ENCODE measurements at regions not wholly inside any gene's neighbourhood (a gene's known extent, or its start where the extent isn't known, plus 50 kb on each side); places are given as distances from the start of the nearest gene placed in this dataset.

DNA sequence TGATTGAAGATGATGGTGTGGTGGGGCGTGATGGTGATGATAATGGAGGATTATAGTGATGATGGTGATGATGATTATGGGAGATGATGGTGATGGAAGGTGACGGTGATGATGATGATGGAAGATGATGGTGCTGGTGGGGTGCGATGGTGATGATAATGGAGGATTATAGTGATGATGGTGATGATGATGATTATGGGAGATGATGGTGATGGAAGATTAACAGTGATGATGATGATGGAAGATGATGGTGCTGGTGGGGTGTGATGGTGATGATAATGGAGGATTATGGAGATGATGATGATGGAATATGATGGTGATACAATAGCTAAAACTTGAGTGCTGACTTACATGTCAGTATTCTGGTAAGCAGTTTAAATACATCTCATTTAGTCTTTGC, 391.0 kb upstream of the EEF2KMT start:
- no peak for DNase-seq

DNA sequence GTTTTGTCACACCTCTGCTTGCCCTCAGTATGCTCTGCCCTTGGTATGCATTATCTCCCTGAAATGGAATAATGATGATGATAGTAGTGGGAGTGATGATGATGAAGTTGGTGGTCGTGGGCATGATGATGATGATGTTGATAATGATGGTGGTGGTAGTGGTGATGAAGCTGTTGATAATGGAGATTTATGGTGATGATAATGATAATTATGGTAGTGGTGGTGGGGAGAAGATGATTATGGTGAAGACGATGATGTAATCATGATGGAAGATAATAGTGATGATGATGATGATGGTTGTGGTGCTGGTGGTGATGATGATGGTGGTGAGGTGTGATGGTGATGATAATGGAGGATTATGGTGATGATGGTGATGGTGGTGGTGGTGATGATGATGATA, 390.1 kb upstream of the EEF2KMT start:
- no peak for DNase-seq

DNA sequence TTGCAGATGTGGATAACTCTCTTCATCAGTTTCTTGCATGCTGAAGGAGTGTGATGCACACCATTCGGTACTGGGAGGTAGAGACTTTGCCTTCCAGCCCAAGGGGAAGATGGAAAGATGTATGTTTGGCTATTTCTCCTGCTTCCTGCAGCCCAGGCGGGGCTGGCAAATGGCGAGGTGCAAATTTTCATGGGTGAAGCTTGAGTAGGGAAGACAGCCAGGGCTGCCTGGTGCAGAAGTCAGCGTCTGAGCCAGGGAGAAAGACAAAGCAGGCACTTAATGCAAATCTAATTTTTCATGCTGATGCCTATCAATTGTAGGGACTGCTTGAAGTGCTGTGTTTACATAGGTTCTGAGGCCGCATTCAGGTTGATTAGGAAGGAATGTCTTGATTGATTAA, 384.7 kb upstream of the EEF2KMT start:
- no peak for DNase-seq

DNA sequence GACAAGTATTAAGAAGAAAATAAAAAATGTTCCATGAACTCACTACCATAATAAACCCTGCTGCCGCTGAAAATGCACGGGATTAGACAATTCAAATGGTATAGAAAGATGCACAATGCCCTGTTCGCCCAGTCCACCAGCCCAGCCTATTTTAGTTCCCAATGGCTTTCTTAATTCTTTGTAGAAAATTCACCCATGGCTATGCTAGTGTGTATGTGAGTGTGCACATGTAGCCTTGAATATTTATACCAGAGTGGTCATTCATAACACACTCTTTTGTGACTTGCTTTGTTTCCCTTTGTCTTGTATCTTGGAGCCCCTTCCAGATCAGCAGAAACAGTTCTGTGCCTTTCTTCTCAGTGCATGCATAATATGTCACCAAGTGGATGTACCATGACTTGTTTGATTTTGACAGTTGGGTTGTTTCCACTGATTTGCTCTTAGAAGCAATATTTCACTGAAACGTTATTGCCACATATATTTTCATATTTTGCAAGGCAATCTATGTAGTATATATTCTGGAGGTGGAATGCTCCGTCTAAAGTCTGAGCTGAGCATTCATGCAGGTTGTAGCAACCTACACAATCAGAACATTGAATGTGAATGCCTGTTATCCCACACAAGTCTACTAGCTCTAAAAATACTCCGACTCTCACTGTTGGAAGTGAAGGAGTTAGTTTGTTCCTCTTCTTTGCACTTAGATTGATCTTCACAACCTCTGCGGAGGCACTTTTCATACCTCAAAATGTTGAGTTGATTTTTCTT, 383.0 kb upstream of the EEF2KMT start:
- DNase-seq, result no peak

DNA sequence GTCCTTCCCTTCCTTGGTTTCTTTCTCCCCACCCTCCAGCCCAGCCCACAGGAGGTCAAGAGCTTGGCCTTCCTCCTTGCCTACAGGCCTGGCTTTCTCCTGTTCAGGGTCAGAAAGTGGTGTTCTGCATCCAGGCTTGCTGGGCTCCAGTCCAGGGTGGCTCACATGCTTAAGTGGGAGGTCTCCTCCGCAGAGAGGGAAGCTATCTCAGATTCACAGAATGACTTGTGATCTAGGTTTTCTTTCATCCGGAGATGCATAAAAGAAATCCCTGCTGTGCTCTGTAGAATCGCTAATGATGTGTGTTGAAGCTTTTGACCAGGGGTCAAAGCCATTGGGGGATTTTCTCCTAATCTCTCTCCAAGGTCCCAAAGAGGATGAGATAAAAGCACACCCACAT, 382.3 kb upstream of the EEF2KMT start:
- DNase-seq, result no peak

DNA sequence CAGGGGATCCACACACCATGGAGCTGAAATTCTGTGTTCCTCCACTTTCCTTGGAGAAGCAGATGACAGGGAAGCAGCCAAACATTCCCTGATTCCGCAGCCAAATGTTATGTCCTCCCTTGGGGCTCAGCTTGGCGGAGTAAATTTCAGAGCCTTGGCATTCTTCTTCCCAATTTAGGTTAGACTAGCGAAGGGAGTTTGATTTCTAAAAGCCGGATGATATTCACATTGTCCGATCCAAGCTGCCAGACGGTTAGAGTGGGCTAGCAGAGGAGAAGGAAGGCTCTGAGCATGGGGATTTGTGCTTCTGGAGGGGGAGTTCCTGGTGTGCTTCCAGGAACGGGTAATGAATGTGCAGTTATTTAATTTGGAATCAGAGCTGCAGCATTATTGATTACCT, 380.4 kb upstream of the EEF2KMT start:
- DNase-seq, result no peak

DNA sequence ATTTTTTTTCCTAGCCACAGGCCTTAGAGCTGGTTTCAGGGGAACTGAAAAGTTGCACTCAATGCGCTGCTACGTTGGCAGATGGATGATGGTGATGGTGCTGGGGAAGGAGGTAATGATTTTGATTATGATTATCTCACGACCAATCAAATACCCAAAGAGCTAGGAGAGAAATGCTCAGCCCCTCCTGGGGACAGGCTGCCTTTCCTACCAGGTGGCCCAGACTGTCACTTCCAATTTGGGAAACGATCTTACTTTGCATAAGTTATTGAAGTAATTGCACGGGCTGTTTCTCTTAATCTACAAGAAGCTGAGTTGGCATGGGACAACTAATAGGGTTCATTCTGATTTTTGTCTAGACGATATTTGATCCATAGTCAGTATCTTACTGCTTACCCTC, 379.7 kb upstream of the EEF2KMT start:
- DNase-seq, result no peak

DNA sequence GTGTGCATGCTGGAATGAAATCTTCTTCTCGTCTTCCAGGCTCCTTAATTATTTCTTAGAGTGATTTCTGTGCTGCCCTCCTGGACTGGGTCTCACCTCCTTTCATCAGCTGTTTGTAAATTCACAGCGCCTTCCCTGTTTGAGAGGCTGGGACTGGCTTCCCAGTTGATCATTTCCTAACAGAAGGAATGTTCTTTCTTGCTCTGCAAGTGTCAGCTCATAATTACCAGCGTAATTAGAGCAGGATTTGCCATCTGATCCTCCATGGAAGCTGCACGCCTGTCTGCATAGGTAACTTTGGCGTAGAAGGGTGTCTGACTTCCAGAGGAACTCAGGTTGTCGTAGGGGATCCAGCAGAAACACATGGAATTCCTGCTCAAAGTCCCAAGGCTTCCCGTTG, 375.0 kb upstream of the EEF2KMT start:
- DNase-seq, result no peak

DNA sequence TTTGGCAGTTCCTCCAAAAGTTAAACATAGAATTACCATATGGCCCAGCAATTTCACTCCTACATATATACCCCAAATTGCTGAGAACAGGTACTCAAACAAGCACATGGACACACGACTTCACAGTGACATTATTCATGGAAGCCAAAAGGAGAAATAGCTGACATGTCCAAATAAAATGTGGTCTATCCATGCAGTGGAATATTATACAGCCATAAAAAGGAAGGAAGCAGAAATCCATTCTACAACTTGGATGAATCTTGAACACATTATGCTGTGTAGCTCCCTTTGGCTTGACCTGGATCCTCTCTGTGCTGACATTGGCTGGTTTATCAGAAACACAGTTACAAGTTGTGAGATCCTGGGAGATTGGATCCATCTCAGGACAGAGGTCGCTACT, 370.9 kb upstream of the EEF2KMT start:
- DNase-seq, result no peak

DNA sequence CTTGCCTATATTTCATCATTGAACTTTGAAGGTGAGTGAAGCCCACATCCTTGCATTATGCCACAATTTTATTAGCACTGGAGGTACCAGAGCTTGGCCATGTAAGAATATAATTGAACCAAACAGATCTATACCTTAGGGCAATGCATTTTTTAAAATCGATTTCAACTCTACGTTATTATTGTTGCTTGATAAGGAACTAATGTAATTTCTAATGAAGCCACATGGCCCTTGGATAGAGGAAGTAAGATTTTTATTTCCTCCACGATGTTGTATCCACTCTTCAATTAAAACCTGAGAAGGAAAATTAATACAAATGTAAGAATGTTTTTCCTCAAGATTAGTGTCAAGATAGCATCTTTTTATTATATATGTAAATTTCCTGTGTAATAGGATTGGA, 370.0 kb upstream of the EEF2KMT start:
- no peak for DNase-seq

DNA sequence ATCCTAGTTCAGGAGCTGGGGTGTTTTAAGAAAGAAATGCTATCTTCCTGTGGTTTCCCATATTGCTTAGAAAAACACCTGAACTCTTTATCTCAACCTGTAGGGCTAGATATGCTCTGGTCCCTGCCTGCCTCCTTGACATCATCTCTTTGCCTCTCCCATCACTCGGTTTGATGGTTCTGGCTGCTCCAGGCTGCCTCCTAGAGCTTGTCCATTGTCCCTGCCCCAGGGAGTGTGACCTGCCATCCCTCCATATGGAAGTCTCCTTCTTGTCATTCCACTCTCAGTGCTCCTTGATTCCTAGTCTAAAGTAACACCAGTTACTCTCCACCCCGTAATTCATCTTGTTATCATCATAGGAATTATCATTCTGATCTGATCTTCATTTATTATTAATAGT, 369.0 kb upstream of the EEF2KMT start:
- no peak for DNase-seq

DNA sequence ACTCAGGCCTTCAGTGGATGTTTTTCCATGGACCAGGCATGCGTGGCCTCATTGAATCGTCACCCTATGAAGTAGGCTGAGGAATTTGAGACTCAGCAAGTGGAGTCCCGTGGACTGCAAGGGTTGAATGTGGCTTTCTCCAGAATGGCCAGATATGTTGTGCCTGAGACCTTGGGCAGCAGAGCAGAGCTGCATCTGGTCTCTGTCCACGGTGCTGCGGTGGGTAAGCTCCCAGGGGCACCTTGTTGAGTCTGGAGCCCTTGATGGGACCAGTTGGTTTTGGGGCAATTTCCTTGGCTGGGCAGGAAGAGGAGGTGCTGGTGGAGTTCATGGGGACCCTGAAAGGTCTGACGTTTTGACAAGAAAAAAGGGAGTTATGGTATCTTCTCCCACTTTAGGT, 368.1 kb upstream of the EEF2KMT start:
- DNase-seq, result no peak

DNA sequence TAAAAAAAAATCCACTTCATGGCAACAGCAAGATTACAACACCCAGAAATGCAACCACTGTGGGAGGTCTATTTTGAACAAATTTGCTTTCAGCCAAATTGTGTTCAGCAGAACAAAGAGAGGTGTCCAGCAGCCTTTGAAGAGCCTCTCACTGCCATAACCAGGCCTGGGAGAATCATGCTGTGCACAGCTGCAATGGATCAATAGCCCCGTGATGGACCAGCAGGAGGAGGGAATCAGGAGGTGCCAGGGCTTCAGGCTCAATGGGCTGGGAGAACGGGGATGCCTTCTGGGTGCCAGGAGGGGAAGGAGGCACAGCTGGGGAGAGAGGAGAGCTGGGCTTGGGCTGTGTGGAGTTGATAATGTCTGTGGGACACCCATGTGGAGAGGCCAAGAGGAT, 366.2 kb upstream of the EEF2KMT start:
- no peak for DNase-seq

DNA sequence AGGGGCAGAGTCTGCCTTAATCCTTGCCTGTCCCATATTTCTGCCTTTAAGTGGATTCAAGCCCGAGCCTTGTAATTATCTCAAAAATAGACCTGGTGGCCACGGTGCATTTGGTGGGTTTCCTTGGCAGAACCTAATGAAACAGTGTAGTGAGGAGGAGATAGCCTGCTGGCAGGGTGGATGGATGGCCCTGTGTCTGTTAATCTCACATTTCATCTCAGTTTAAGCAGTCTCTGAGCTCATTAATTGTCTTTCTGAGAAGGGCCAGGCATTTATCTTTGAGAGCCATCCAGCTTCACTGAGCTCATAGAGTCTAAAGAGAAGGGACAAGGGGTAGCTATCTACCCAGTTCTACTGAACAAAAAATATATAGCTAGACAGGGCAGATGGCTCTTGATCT, 364.0 kb upstream of the EEF2KMT start:
- DNase-seq, result no peak

DNA sequence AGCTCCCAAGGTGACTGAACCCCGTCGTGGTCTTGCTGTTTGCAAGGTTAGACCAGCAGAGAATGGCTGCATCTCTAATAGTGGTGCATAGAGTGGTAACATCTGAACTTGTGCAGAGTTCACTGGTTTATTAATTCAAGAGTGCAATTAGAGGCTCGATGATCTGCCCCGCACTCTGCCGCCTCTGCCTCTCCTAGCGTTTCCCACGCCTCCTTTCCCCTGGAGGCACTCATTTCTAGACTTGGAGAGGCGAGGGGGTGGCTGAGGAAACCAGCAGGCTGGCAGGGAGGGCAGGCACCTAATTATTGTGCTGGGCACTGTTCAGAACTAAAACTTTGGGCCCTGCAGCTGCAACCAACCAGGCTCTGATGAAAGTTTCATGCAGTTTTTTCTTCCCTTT, 363.5 kb upstream of the EEF2KMT start:
- DNase-seq, result no peak

DNA sequence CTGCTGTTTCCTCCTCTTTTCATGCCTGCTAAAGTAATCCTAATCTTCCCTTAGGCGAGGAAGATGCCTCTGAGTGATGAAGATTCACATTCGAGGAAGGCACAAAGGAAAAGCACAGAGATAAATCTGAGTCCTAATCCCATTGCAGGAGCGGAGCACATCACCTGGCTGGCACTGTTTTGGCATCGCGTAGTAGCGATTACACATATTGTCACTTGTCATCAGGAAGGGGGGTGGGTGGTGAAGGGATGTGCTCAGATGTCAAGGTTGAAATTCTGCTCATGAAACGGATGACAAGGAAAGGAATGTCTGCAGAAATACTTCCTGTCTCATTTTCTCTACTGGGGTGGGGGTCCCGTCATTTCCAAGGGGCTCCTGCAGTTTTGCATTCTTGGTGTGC, 363.1 kb upstream of the EEF2KMT start:
- no peak for DNase-seq

DNA sequence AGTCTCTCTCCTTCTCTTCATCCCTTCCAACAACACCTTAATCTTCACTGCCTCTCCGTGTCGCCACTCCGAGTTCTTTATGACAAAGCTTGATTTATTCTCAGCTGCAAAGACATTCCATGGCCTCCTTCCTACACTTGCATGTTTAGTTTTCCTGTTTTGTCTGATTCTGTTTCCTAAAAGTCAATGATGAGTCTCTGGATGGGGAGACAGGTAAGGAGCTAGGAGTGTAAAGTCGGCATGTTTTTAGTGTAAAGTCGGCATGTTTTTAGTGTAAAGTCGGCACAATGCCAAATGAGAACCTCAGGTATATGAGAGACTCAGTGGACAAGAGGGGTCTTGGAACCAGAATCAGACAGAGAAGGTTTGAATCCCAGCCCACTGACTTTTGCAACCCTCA, 362.3 kb upstream of the EEF2KMT start:
- DNase-seq, result no peak

DNA sequence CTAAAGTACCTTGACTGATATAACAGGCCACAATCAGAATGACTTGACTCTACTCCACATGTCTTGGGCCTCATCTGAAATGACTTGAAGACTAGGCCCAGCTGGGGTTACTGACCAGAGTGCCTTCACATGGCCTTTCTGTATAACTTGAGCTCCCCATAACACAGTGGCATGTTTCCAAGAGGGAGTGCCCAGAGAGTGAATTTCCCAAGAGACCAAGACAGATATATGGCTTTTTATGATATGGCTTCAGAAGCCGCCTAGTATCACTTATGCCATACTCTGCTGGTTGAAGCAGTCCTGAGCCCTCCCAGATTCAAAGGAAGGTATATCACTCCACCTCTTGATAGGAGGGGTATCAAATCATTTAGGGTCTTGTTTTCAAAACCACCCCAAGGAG, 357.5 kb upstream of the EEF2KMT start:
- no peak for DNase-seq

DNA sequence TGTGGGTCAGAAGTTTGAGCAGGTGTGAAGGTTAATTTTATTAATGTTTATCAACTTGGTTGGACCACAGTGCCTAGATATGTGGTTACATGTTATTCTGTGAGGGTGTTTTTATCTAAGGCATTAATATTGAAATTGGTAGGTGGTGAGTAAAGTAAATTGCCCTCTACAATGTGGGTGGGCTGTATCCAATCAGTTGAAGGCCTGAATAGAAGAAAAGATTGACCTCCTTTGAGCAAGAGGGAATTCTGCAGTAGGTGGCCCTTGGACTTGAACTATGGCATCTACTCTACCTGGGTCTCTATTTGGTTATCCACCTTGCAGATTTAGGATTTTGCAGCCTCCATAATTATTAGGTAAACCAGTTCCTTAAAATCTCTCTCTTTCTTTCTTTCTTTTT, 356.8 kb upstream of the EEF2KMT start:
- no peak for DNase-seq

DNA sequence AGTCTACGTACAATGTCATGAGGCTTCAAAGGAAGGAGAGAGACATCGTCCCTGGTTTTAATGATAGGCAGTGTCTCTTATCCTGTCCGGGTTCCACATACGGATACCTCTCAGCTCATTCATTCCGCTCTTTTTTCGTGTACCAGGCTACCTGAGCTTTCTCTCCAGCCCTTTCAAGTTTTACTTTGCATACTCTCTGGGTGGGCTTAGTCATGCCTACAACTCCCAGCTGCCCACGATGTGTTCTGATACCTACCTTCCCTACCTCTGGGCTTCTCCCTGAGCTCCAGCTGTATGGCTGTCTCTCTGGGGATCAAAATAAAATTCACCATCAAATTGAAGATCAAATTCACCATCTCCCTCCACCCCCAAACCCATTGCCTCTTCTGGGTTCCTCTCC, 354.0 kb upstream of the EEF2KMT start:
- DNase-seq, result no peak

DNA sequence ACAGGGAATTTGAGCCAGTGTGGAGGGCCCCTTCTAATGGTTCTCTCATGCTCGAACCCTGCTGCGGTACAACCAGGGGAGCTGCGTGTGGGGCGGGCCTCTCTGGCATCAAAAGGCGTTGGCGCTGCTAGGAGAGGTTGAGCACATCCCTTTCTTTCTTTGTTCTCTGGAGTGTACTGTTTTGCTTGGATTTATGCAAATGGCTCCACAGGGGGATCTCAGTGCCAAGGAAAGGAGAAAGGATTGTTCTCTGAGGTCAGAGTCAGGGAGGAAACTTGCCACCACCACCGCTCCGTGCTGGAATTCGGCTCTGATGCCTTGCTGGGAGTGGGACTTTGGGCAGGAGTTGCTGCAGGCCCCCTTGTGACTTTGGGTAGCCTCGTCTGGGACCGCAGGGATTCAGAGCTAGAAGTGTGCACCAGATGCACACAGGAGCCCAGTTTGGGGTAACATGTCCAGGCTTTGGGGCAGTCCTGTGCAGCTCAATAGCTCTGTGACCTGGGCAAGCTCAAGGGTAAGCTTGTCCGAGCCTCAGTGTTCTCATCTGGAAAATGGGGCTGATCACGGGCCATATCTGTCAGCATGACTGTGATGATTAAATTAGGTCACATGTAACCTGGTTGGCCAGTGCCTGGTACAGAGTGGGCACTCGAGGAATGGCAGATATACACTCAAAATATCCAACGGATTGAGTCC, 353.0 kb upstream of the EEF2KMT start:
- no peak for DNase-seq

DNA sequence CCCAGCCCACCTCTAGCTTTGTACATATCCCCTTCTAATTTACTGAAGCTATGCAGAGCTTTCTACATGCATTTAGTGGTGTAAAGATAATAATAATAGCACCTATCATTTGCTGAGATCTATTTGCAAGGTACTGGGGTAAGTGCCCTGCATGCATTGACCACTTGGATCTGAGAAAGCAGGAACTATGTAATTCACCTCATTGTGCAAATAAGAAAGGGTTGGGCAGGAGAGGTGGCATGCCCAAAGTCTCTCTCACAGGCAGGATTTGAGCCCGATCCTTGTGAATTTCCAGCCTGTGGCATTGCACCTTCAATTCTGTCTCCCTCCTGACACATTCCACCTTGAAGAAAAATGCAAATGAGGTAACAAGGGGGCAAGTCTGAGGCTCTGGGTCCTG, 352.3 kb upstream of the EEF2KMT start:
- DNase-seq, result no peak

DNA sequence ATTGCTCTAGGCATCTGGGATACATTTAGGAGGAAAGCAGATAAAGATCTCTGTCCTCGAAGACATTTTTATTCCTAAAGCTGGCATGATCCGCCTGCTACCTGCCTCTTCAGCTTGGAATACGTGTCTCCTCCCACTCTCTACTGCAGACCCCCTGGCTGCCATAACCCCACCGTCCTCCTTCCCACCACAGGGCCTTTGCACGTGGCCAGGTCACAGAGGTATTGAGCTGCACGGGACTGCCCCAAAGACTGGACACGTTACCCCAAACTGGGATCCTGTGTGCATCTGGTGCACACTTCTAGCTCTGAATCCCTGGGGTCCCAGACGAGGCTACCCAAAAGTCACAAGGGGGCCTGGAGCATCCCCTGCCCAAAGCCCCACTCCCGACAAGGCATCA, 351.2 kb upstream of the EEF2KMT start:
- DNase-seq, result no peak

DNA sequence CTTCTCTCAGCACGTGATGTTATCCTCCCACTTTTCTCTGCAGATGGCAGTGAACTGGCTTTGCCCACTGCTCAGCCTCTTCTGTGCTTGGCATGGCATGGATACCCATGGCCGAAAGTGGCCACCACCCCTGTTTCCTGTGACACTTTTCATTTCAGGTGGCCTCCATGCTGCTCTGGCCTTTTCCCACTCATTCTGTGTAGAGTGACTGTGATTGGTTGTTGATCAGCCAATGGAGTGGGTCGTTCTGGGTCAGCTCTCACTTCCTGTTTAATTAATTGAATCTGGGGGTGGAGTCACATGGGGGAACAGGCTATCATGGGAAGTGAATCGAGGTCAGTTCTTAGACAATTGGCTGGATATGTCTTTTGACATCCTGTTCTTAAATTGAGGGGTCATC, 350.1 kb upstream of the EEF2KMT start:
- no peak for DNase-seq

DNA sequence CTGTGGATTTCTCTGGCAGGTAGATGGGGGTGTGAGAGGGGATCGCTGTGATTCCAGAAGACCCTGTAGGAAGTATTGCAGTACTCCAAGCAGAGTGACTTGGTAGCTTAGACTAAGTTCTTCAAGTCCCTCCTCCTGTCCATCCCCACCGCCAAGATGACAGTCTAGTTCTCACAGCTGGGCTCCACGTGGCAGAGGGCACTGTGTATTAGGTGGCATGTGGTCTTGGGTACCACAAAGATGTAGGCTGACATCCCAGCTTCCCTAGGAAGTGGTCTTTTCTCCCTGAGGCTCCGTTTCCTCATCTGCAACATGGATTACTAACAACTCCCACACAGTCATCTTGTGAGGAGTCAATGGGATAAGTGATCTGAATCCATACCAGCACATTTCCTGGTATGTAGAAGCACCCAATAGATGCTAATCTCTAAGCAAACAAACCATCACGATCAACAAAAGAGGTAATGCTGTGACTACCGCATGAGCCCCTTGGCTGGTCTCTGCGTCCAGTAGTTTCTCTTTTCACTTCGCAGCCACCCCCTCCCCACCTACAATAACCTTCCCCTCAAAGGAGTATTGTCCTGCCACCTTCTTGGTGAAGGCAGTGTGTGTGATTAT, 349.1 kb upstream of the EEF2KMT start:
- no peak for DNase-seq
